ENCODE measurements at regions not wholly inside any gene's neighbourhood (a gene's known extent, or its start where the extent isn't known, plus 50 kb on each side); places are given as distances from the start of the nearest gene placed in this dataset.
"Not testable (repeated sequence)": the region's sequence is repeated elsewhere in the genome, so short reads cannot be mapped to it uniquely, and the experiment has no call there.

- not testable (repeated sequence) for TF ChIP-seq CTCF (IDR thresholded peaks at IDR 0.05; ENCODE audit: low read length); EZH2 (IDR thresholded peaks at IDR 0.05; ENCODE audit: borderline replicate concordance, low read length)
These were observed 221.9 kb downstream of the UTP18 start for GRCh38 chr17:51482248-51482647.
